Suprapubic skin (tissue), 4 donors: ENCODE measurements at regions not wholly inside any gene's neighbourhood (a gene's known extent, or its start where the extent isn't known, plus 50 kb on each side); places are given as distances from the start of the nearest gene placed in this dataset.

Experiments
- DNase-seq, 2 donors: peaks; one replicate each; pipeline ENCODE4 v3.0.0-alpha.2; 2019; ENCODE audit warnings: low spot score in 2 of 2
- H3K27ac ChIP-seq: fragments of 200-600 bp; sonication (generic); one replicate; pipeline ENCODE4 v1.5.1; 2019
- H3K27me3 ChIP-seq: fragments of 200-600 bp; sonication (generic); one replicate; pipeline ENCODE4 v1.5.1; 2019
- H3K36me3 ChIP-seq: fragments of 200-600 bp; sonication (generic); one replicate; pipeline ENCODE4 v1.5.1; 2019
- H3K4me1 ChIP-seq: fragments of 200-600 bp; sonication (generic); one replicate; pipeline ENCODE4 v1.5.1; 2019
- H3K4me3 ChIP-seq: fragments of 200-600 bp; sonication (generic); one replicate; pipeline ENCODE4 v1.5.1; 2019; ENCODE audit warnings: mild to moderate bottlenecking
- H3K9me3 ChIP-seq: fragments of 200-600 bp; sonication (generic); one replicate; pipeline ENCODE4 v1.5.1; 2019
- EP300 ChIP-seq: sonication (generic); formaldehyde crosslinking; IDR thresholded peaks from one replicate; pipeline ENCODE4 v1.6.1; 2017; ENCODE audit warnings: antibody characterized with exemption
- POLR2A ChIP-seq, 2 donors: fragments of 450-650 bp; IDR thresholded peaks; one replicate each; pipeline ENCODE4 v1.6.1; 2017; ENCODE audit warnings: antibody characterized with exemption in 2 of 2, mild to moderate bottlenecking in 2 of 2, moderate library complexity in 2 of 2
- POLR2AphosphoS5 ChIP-seq, 3 donors: sonication (generic); formaldehyde crosslinking; IDR thresholded peaks; one replicate each; pipeline ENCODE4 v1.6.1; 2017; ENCODE audit warnings: antibody characterized with exemption in 3 of 3
- WGBS: methylation state at CpG from one replicate; pipeline ENCODE4 v1.1.5; 2018; 5-methylcytosine and 5-hydroxymethylcytosine counted together
- TF ChIP-seq, protein P1 (sequence below), 2 donors: fragments of 200-600 bp in 1 of 2; fragments of 450-650 bp in 1 of 2; sonication (generic) in 1 of 2; IDR thresholded peaks; one replicate each; pipeline ENCODE4 v1.5.1; 2016 to 2019; ENCODE audit warnings: antibody characterized with exemption in 2 of 2, mild to moderate bottlenecking in 1 of 2, moderate library complexity in 1 of 2

DNA sequence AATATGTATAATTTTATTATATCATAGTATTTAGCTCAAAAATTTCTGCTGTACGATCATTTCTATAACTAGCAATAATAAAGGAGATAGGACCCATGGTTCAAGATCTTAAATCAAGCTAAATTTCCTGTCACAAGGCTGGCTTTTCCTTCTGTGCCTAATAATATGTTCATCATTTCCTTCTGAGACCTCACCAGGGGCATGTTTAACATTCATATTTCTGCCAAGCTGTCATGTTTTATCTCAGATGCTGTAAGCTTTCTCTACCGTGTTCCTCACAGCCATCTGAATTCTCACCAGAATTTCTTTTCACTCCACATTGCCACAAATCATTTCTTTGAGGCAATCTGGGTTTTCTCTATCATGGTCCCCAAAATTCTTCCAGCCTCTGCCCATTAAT lies 482.3 kb upstream of the SGCG start:
- no peak for DNase-seq
- Histone ChIP-seq H3K4me3 (no peak overlapping the region), H3K9me3 (peaks cover 7% of the 10 kb centered on the region), H3K27me3 (no peaks in the 10 kb centered on the region), H3K27ac (no peak overlapping the region), H3K36me3 (no peaks in the 10 kb centered on the region), H3K4me1 (no peaks in the 10 kb centered on the region)
- 40% methylated on average over 2 of the region's 2 CpGs for WGBS
- TF ChIP-seq POLR2A (IDR thresholded peaks at IDR 0.05), result no peak
- no peak for TF ChIP-seq EP300
- TF ChIP-seq POLR2AphosphoS5 (IDR thresholded peaks at IDR 0.05), result no peak
- TF ChIP-seq, protein P1, sequence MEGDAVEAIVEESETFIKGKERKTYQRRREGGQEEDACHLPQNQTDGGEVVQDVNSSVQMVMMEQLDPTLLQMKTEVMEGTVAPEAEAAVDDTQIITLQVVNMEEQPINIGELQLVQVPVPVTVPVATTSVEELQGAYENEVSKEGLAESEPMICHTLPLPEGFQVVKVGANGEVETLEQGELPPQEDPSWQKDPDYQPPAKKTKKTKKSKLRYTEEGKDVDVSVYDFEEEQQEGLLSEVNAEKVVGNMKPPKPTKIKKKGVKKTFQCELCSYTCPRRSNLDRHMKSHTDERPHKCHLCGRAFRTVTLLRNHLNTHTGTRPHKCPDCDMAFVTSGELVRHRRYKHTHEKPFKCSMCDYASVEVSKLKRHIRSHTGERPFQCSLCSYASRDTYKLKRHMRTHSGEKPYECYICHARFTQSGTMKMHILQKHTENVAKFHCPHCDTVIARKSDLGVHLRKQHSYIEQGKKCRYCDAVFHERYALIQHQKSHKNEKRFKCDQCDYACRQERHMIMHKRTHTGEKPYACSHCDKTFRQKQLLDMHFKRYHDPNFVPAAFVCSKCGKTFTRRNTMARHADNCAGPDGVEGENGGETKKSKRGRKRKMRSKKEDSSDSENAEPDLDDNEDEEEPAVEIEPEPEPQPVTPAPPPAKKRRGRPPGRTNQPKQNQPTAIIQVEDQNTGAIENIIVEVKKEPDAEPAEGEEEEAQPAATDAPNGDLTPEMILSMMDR (IDR thresholded peaks at IDR 0.05), result no peak

GRCh38 chr13:22700246-22700887 lies 480.4 kb upstream of the SGCG start:
- WGBS, result 61% methylated on average over 6 of the region's 6 CpGs
- Histone ChIP-seq H3K27ac (no peak overlapping the region), H3K36me3 (no peaks in the 10 kb centered on the region), H3K27me3 (no peaks in the 10 kb centered on the region), H3K9me3 (no peaks in the 10 kb centered on the region), H3K4me3 (no peak overlapping the region), H3K4me1 (no peaks in the 10 kb centered on the region)
- DNase-seq, result no peak
- TF ChIP-seq EP300 (no peak), POLR2A (IDR thresholded peaks at IDR 0.05) (no peak), POLR2AphosphoS5 (IDR thresholded peaks at IDR 0.05) (no peak)
- TF ChIP-seq, protein P1 (IDR thresholded peaks at IDR 0.05), result no peak

- Histone ChIP-seq H3K4me3 (no peak overlapping the region), H3K36me3 (no peaks in the 10 kb centered on the region), H3K27ac (no peak overlapping the region), H3K4me1 (no peaks in the 10 kb centered on the region), H3K9me3 (no peaks in the 10 kb centered on the region), H3K27me3 (no peaks in the 10 kb centered on the region)
- WGBS, result 64% methylated on average over 9 of the region's 9 CpGs
- DNase-seq, result no peak
- TF ChIP-seq, protein P1 (IDR thresholded peaks at IDR 0.05), result no peak
- TF ChIP-seq POLR2A (IDR thresholded peaks at IDR 0.05), result no peak
- no peak for TF ChIP-seq POLR2AphosphoS5 (IDR thresholded peaks at IDR 0.05)
- no peak for TF ChIP-seq EP300
These were observed 477.1 kb upstream of the SGCG start for GRCh38 chr13:22703601-22704209.

DNA sequence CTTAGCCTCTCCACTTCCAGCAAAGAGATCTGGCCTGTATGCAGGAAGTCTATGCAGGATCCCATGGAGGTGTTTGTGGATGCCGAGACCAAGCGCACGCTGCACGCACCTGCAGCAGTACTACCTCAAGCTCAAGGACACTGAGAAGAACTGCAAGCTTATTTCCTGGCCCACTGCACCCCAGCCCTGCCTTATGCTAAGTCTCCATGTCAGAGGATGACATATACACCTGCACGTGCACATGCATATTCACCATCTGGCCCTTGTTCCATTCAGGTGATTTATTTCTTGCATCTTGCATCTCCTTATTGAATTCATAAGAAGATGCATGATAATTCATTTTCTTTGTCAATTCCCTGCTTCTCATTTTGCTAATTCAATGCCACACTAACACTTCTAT lies 472.8 kb upstream of the SGCG start:
- H3K4me1 ChIP-seq, result no peaks in the 10 kb centered on the region
- WGBS, result 86% methylated on average over 5 of the region's 5 CpGs
- no peak for DNase-seq
- no peaks in the 10 kb centered on the region for H3K36me3 ChIP-seq
- no peak overlapping the region for H3K4me3 ChIP-seq
- no peak overlapping the region for H3K27ac ChIP-seq
- H3K9me3 ChIP-seq, result no peaks in the 10 kb centered on the region
- no peaks in the 10 kb centered on the region for H3K27me3 ChIP-seq
- TF ChIP-seq POLR2A (IDR thresholded peaks at IDR 0.05), result no peak
- no peak for TF ChIP-seq POLR2AphosphoS5 (IDR thresholded peaks at IDR 0.05)
- no peak for TF ChIP-seq EP300
- TF ChIP-seq, protein P1 (IDR thresholded peaks at IDR 0.05), result no peak

DNA sequence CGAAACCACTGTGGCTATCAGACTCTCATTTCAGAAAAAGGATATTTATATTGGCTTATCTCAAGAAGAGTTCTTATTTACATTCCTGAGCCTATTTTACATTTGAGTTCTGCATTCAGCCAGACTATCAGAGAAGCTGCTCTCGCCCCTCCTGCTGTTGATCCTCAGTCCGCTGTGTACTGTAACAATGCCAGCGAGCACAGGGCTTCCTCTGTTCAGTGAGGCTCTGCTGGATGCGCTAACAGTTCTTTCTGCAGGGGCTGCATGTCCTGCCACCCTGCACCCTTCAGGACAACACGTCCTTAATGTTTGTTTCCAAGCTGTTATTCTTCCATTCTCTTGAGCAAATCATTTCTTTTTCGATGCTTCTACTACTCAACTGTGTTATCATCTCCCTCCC lies 463.7 kb upstream of the SGCG start:
- no peak overlapping the region for H3K27ac ChIP-seq
- H3K4me1 ChIP-seq, result no peaks in the 10 kb centered on the region
- DNase-seq, result no peak
- H3K36me3 ChIP-seq, result no peaks in the 10 kb centered on the region
- H3K27me3 ChIP-seq, result no peaks in the 10 kb centered on the region
- TF ChIP-seq EP300 (no peak), POLR2A (IDR thresholded peaks at IDR 0.05) (no peak), POLR2AphosphoS5 (IDR thresholded peaks at IDR 0.05) (no peak)
- TF ChIP-seq, protein P1 (IDR thresholded peaks at IDR 0.05), result no peak
- 82% methylated on average over 7 of the region's 7 CpGs for WGBS
- H3K9me3 ChIP-seq, result no peaks in the 10 kb centered on the region
- no peak overlapping the region for H3K4me3 ChIP-seq
